SJSA1 (cell line): ENCODE measurements at regions not wholly inside any gene's neighbourhood (a gene's known extent, or its start where the extent isn't known, plus 50 kb on each side); places are given as distances from the start of the nearest gene placed in this dataset.

Source experiments
- DNase-seq, 2 experiments: peaks; one replicate each; pipeline ENCODE4 v3.0.0-alpha.2; 2015 to 2020; ENCODE audit warnings: low spot score in 2 of 2, low read depth in 1 of 2
- H3K27ac ChIP-seq: fragments of 250-450 bp; sonication (Bioruptor Pico); 2 replicates; pipeline ENCODE4 v1.5.1; 2020; ENCODE audit warnings: mild to moderate bottlenecking, moderate library complexity
- H3K27me3 ChIP-seq: fragments of 250-450 bp; sonication (Bioruptor Pico); replicated peaks from 2 replicates; pipeline ENCODE4 v1.5.1; 2020; ENCODE audit warnings: mild to moderate bottlenecking, moderate library complexity
- H3K36me3 ChIP-seq: fragments of 250-450 bp; sonication (Bioruptor Pico); 2 replicates; pipeline ENCODE4 v1.5.1; 2020; ENCODE audit warnings: mild to moderate bottlenecking
- H3K4me1 ChIP-seq: fragments of 250-450 bp; sonication (Bioruptor Pico); replicated peaks from 2 replicates; pipeline ENCODE4 v1.6.1; 2021; ENCODE audit warnings: mild to moderate bottlenecking
- H3K4me3 ChIP-seq: fragments of 250-450 bp; sonication (Bioruptor Pico); 2 replicates; pipeline ENCODE4 v1.5.1; 2020; ENCODE audit warnings: mild to moderate bottlenecking
- H3K9me3 ChIP-seq: fragments of 250-450 bp; sonication (Bioruptor Pico); replicated peaks from 2 replicates; pipeline ENCODE4 v1.5.1; 2020; ENCODE audit warnings: mild to moderate bottlenecking

GRCh38 chr9:89926691-89927220, 321.9 kb downstream of the GADD45G start:
- Histone ChIP-seq H3K4me1 (no peaks in the 10 kb centered on the region), H3K27me3 (no peaks in the 10 kb centered on the region), H3K4me3 (no peak overlapping the region), H3K27ac (no peak overlapping the region), H3K9me3 (no peaks in the 10 kb centered on the region), H3K36me3 (no peaks in the 10 kb centered on the region)
- no peak for DNase-seq

- no peaks in the 10 kb centered on the region for H3K9me3 ChIP-seq
- no peaks in the 10 kb centered on the region for H3K4me1 ChIP-seq
- no peak overlapping the region for H3K4me3 ChIP-seq
- no peak for DNase-seq
- no peaks in the 10 kb centered on the region for H3K36me3 ChIP-seq
- H3K27ac ChIP-seq = no peak overlapping the region
- H3K27me3 ChIP-seq = no peaks in the 10 kb centered on the region
Observed at GRCh38 chr9:89928106-89928505, 323.3 kb downstream of the GADD45G start.

- no peaks in the 10 kb centered on the region for H3K27me3 ChIP-seq
- no peaks in the 10 kb centered on the region for H3K9me3 ChIP-seq
- H3K4me1 ChIP-seq = no peaks in the 10 kb centered on the region
- DNase-seq = no peak
- no peak overlapping the region for H3K27ac ChIP-seq
- H3K4me3 ChIP-seq = no peak overlapping the region
- H3K36me3 ChIP-seq = no peaks in the 10 kb centered on the region
Observed at GRCh38 chr9:89928521-89929275, 323.9 kb downstream of the GADD45G start.

DNA sequence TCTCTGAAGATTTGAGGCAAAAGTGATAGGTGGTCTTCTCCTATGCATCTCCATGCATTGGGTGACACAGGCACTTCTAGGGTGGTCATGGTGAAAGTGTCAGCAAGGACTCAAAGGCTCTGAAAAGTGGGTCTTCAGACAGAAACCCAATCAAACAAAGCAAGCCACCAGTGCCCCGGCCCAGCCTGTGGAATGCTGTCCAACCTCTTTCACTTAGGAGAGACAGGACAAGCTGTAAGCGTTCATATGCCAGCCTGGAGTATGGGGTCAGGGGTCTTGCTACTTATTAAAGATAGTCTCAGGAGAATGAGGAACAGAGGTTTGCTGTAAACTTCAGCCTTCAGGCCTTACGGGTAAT, 324.5 kb downstream of the GADD45G start:
- Histone ChIP-seq H3K9me3 (no peaks in the 10 kb centered on the region), H3K4me3 (no peak overlapping the region), H3K27me3 (no peaks in the 10 kb centered on the region), H3K36me3 (no peaks in the 10 kb centered on the region), H3K27ac (no peak overlapping the region), H3K4me1 (no peaks in the 10 kb centered on the region)
- no peak for DNase-seq

GRCh38 chr9:89929673-89930480, 325.1 kb downstream of the GADD45G start:
- no peaks in the 10 kb centered on the region for H3K9me3 ChIP-seq
- H3K4me1 ChIP-seq = no peaks in the 10 kb centered on the region
- H3K36me3 ChIP-seq = no peaks in the 10 kb centered on the region
- no peak overlapping the region for H3K27ac ChIP-seq
- DNase-seq = no peak
- no peaks in the 10 kb centered on the region for H3K27me3 ChIP-seq
- H3K4me3 ChIP-seq = no peak overlapping the region

GRCh38 chr9:89933578-89933977, 328.8 kb downstream of the GADD45G start:
- H3K4me1 ChIP-seq = no peaks in the 10 kb centered on the region
- no peak overlapping the region for H3K4me3 ChIP-seq
- no peak overlapping the region for H3K27ac ChIP-seq
- no peak for DNase-seq
- no peaks in the 10 kb centered on the region for H3K9me3 ChIP-seq
- no peaks in the 10 kb centered on the region for H3K36me3 ChIP-seq
- no peaks in the 10 kb centered on the region for H3K27me3 ChIP-seq

GRCh38 chr9:89935115-89935514, 330.3 kb downstream of the GADD45G start:
- Histone ChIP-seq H3K4me1 (no peaks in the 10 kb centered on the region), H3K36me3 (no peaks in the 10 kb centered on the region), H3K9me3 (no peaks in the 10 kb centered on the region), H3K4me3 (no peak overlapping the region), H3K27me3 (no peaks in the 10 kb centered on the region), H3K27ac (no peak overlapping the region)
- no peak for DNase-seq

- H3K4me1 ChIP-seq = no peaks in the 10 kb centered on the region
- no peak overlapping the region for H3K4me3 ChIP-seq
- no peaks in the 10 kb centered on the region for H3K36me3 ChIP-seq
- H3K9me3 ChIP-seq = no peaks in the 10 kb centered on the region
- no peak for DNase-seq
- no peak overlapping the region for H3K27ac ChIP-seq
- H3K27me3 ChIP-seq = no peaks in the 10 kb centered on the region
Observed at GRCh38 chr9:89935801-89936200, 331.0 kb downstream of the GADD45G start.

DNA sequence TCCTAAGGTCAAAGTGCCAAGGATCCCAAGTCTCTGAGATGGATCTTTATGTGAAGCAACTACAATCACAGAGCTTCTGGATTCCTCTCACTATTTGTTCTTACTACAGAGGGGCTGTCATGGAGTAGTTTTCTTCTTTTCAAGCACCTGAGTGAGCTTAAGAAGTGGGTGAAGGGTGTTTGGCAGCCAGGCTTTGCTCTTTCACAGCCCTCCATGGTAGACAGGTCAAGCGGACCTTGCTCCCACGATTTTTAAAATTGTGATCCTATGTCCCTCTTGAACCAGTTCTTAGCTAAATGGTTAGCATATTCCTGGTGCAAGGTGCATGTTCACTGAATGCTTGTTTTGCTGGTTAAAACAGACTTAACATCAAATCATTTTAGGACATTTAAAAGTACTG, 332.2 kb downstream of the GADD45G start:
- Histone ChIP-seq H3K9me3 (no peaks in the 10 kb centered on the region), H3K27ac (no peak overlapping the region), H3K4me1 (peaks cover under 1% of the 10 kb centered on the region; the same call in 1 of the 2 replicates), H3K27me3 (no peaks in the 10 kb centered on the region), H3K36me3 (no peaks in the 10 kb centered on the region), H3K4me3 (no peak overlapping the region)
- DNase-seq = no peak

GRCh38 chr9:89939181-89939580, 334.4 kb downstream of the GADD45G start:
- H3K4me1 ChIP-seq = peaks cover 4% of the 10 kb centered on the region; the same call in 1 of the 2 replicates
- no peak overlapping the region for H3K4me3 ChIP-seq
- H3K27me3 ChIP-seq = no peaks in the 10 kb centered on the region
- no peaks in the 10 kb centered on the region for H3K36me3 ChIP-seq
- no peaks in the 10 kb centered on the region for H3K9me3 ChIP-seq
- no peak overlapping the region for H3K27ac ChIP-seq
- DNase-seq = no peak

GRCh38 chr9:89939626-89940292, 334.9 kb downstream of the GADD45G start:
- peaks cover 4% of the 10 kb centered on the region; the same call in 1 of the 2 replicates for H3K4me1 ChIP-seq
- no peak for DNase-seq
- no peaks in the 10 kb centered on the region for H3K36me3 ChIP-seq
- no peaks in the 10 kb centered on the region for H3K27me3 ChIP-seq
- H3K27ac ChIP-seq = no peak overlapping the region
- H3K9me3 ChIP-seq = no peaks in the 10 kb centered on the region
- H3K4me3 ChIP-seq = no peak overlapping the region

GRCh38 chr9:89940625-89941024, 335.8 kb downstream of the GADD45G start:
- Histone ChIP-seq H3K27ac (no peak overlapping the region), H3K4me3 (no peak overlapping the region), H3K36me3 (no peaks in the 10 kb centered on the region), H3K9me3 (no peaks in the 10 kb centered on the region), H3K4me1 (peaks cover 4% of the 10 kb centered on the region; the same call in 1 of the 2 replicates), H3K27me3 (no peaks in the 10 kb centered on the region)
- no peak for DNase-seq

- peak in 1 of 2 experiments; percentile 34 for DNase-seq
- H3K36me3 ChIP-seq = no peaks in the 10 kb centered on the region
- H3K4me1 ChIP-seq = peaks cover 4% of the 10 kb centered on the region; the same call in 1 of the 2 replicates
- no peaks in the 10 kb centered on the region for H3K9me3 ChIP-seq
- H3K27ac ChIP-seq = no peak overlapping the region
- no peaks in the 10 kb centered on the region for H3K27me3 ChIP-seq
- H3K4me3 ChIP-seq = no peak overlapping the region
Observed at GRCh38 chr9:89941875-89942274, 337.1 kb downstream of the GADD45G start.

- Histone ChIP-seq H3K36me3 (no peaks in the 10 kb centered on the region), H3K9me3 (no peaks in the 10 kb centered on the region), H3K27me3 (no peaks in the 10 kb centered on the region), H3K27ac (no peak overlapping the region), H3K4me3 (no peak overlapping the region), H3K4me1 (peaks cover 4% of the 10 kb centered on the region; the same call in 1 of the 2 replicates)
- DNase-seq = no peak
Observed at GRCh38 chr9:89942643-89943042, 337.8 kb downstream of the GADD45G start.
